ENCODE measurements at regions not wholly inside any gene's neighbourhood (a gene's known extent, or its start where the extent isn't known, plus 50 kb on each side); places are given as distances from the start of the nearest gene placed in this dataset.

DNA sequence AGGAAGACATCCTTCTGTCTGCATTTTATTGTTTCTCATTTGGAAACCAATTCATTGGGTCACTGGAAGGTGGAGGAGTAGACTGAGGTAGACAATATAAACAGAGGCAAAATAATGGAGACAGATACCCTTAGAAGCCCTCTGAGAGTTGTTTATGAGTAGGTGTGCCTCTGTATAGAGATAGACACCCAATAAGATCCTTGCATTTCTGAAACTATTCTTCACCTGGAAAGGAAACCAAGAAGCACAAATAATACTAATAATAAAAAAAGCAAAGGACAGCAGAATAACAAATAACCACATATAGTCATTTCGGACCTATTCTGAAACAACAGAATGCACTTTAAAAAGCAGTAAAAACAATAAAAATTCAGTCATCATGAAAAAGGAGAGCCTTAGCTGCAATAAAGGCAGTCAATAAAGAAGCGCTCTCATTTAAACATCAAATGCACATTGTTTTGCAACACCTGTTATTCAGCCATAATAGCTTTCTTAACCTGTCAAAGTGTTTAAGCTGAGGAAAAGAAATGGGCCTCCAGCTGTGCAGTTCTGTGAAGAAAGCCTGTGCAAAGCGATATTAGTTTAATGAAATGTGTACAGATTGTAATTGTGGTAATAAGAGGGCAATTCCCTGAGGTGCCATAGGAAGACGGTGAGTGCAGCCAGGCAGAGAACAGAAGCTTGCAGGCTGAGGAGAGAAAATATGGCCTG is 904.2 kb downstream of the STPG2 start:
- Histone ChIP-seq H3K36me3 (ENCODE audit: control insufficient read depth, insufficient read depth, low read length) (no peaks in the 10 kb centered on the region), H3K9me3 (ENCODE audit: control insufficient read depth, insufficient read depth, low read length) (peaks cover 6% of the 10 kb centered on the region; the same call in 1 of the 2 replicates), H2BK5ac (ENCODE audit: low read depth, low read length, poor library complexity, severe bottlenecking) (no peak overlapping the region), H3K18ac (ENCODE audit: low read depth, low read length) (no peak overlapping the region), H2AK5ac (ENCODE audit: low read depth, low read length) (no peak overlapping the region), H3K4me1 (ENCODE audit: control insufficient read depth, insufficient read depth, low read length) (no peaks in the 10 kb centered on the region), H4K20me1 (ENCODE audit: insufficient read depth, low read length) (no peaks in the 10 kb centered on the region), H3K23ac (ENCODE audit: low read depth, low read length) (no peak overlapping the region), H3K56ac (ENCODE audit: extremely low read depth, insufficient read depth, low read length) (no peak overlapping the region), H4K91ac (ENCODE audit: insufficient read depth, low read depth, low read length) (no peak overlapping the region), H2AK9ac (replicated peaks; ENCODE audit: low read depth, low read length, poor library complexity) (no peak overlapping the region), H3K27me3 (ENCODE audit: control insufficient read depth, insufficient read depth, low read length) (no peaks in the 10 kb centered on the region), H2BK15ac (ENCODE audit: low read depth, low read length) (no peak overlapping the region), H3K79me1 (ENCODE audit: low read depth in 1 of 2, low read length in 2 of 2) (no peaks in the 10 kb centered on the region), H3K4ac (ENCODE audit: low read depth, low read length) (no peak overlapping the region), H2BK20ac (ENCODE audit: low read depth, low read length) (no peak overlapping the region), H3K27ac (ENCODE audit: insufficient read depth, low read length) (no peak overlapping the region), H2AFZ (replicated peaks; ENCODE audit: low read length, poor library complexity) (no peak overlapping the region), H4K8ac (ENCODE audit: low read depth in 2 of 2, low read length in 2 of 2) (no peak overlapping the region), H3K4me2 (ENCODE audit: low read depth, low read length) (no peak overlapping the region), H3K4me3 (ENCODE audit: insufficient read depth, low read depth, low read length) (no peak overlapping the region), H3K9me1 (ENCODE audit: insufficient read depth, low read length) (no peaks in the 10 kb centered on the region), H3K9ac (ENCODE audit: low read depth, low read length) (no peak overlapping the region), H4K5ac (ENCODE audit: low read depth, low read length) (no peak overlapping the region), H3K14ac (replicated peaks; ENCODE audit: low read depth, low read length) (no peak overlapping the region), H2BK120ac (ENCODE audit: low read depth, low read length) (no peak overlapping the region)
- ATAC-seq (ENCODE audit: low read depth) (no peak), DNase-seq (no peak)
- intact Hi-C loops (cut with micrococcal nuclease): no loop called here
- dilution Hi-C loops (cut with HindIII; ENCODE audit: low sequenced_read_pairs, unreplicated experiment): no loop called here
- WGBS, 2 experiments (ENCODE audit: extremely low coverage in 2 of 2, insufficient read length in 1 of 2): 50% methylated on average over 1 of the region's 4 CpGs; no CpG with 5 or more reads in 1 of the 2 experiments
- in situ Hi-C loops (cut with MboI; ENCODE audit: low sequenced_read_pairs): no loop called here
- ChIA-PET POLR2A (ENCODE audit: unreplicated experiment) (no interaction called here), CTCF (no interaction called here)
- no TSS peak for BruUV-seq (replicated peaks)
- TF ChIP-seq RCOR1 (IDR thresholded peaks at IDR 0.05; ENCODE audit: insufficient replicate concordance, low read length): no peak
